Endothelial cell of umbilical vein (primary cell): ENCODE measurements at regions not wholly inside any gene's neighbourhood (a gene's known extent, or its start where the extent isn't known, plus 50 kb on each side); places are given as distances from the start of the nearest gene placed in this dataset.

ENCODE experiments used
- EZH2 ChIP-seq: IDR thresholded peaks from 2 replicates; pipeline ENCODE4 v1.6.1; 2012; ENCODE audit warnings: borderline replicate concordance, low read depth, mild to moderate bottlenecking, moderate library complexity, low read length, inconsistent platforms; ENCODE audit not compliant: severe bottlenecking
- FOS ChIP-seq: IDR thresholded peaks from 2 replicates; pipeline ENCODE4 v1.6.1; 2011; ENCODE audit warnings: mild to moderate bottlenecking, low read length, moderate library complexity, borderline replicate concordance; ENCODE audit not compliant: insufficient read depth
- GATA2 ChIP-seq: IDR thresholded peaks from 2 replicates; pipeline ENCODE4 v1.7.0; 2011; ENCODE audit warnings: low read depth, mild to moderate bottlenecking, moderate library complexity, mixed read lengths, low read length; ENCODE audit not compliant: insufficient read length, insufficient read depth
- POLR2A ChIP-seq: IDR thresholded peaks from 2 replicates; pipeline ENCODE4 v1.6.1; 2012; ENCODE audit warnings: low read depth, mild to moderate bottlenecking, control low read depth, low read length
- POLR2AphosphoS5 ChIP-seq: IDR thresholded peaks from 2 replicates; pipeline ENCODE4 v1.6.1; 2012; ENCODE audit warnings: low read depth, mild to moderate bottlenecking, control low read depth, low read length, moderate library complexity; ENCODE audit not compliant: insufficient read depth
- TF ChIP-seq, protein P1 (sequence below), 2 donors: IDR thresholded peaks; 1 replicate in 1 of 2; 2 replicates in 1 of 2; pipeline ENCODE4 v1.5.1; 2011; ENCODE audit warnings: low read length in 2 of 2, mild to moderate bottlenecking in 2 of 2, moderate library complexity in 2 of 2, control low read depth in 1 of 2, inconsistent platforms in 1 of 2, low read depth in 1 of 2; ENCODE audit not compliant: insufficient read depth in 1 of 2; ENCODE audit errors: extremely low read depth in 1 of 2

DNA sequence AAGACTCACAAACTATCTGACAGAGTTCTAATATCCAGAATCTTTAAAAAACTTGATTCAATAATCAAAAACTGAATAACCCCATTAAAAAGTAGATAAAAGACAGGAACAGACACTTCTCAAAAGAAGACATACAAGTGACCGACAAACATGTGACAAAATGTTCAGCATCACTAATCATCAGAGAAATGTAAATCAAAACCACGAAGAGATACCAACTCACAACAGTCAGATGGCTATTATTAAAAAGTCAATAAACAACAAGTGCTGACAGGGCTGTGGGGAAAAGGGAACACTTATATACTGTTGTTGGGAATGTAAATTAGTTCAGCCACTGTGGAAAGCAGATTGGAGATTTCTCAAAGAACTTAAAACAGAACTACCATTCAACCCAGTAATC is 138.1 kb upstream of the RASGEF1B start:
- TF ChIP-seq POLR2A (no peak), POLR2AphosphoS5 (no peak), GATA2 (no peak), EZH2 (no peak), FOS (no peak)
- TF ChIP-seq, protein P1, sequence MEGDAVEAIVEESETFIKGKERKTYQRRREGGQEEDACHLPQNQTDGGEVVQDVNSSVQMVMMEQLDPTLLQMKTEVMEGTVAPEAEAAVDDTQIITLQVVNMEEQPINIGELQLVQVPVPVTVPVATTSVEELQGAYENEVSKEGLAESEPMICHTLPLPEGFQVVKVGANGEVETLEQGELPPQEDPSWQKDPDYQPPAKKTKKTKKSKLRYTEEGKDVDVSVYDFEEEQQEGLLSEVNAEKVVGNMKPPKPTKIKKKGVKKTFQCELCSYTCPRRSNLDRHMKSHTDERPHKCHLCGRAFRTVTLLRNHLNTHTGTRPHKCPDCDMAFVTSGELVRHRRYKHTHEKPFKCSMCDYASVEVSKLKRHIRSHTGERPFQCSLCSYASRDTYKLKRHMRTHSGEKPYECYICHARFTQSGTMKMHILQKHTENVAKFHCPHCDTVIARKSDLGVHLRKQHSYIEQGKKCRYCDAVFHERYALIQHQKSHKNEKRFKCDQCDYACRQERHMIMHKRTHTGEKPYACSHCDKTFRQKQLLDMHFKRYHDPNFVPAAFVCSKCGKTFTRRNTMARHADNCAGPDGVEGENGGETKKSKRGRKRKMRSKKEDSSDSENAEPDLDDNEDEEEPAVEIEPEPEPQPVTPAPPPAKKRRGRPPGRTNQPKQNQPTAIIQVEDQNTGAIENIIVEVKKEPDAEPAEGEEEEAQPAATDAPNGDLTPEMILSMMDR (IDR thresholded peaks at IDR 0.05; ENCODE audit: extremely low read depth in 1 of 2, insufficient read depth in 1 of 2, low read depth in 1 of 2, low read length in 2 of 2): no peak
